GM21367 (cell line): ENCODE measurements at regions not wholly inside any gene's neighbourhood (a gene's known extent, or its start where the extent isn't known, plus 50 kb on each side); places are given as distances from the start of the nearest gene placed in this dataset.

Source experiments
- ATAC-seq: cut with Tn5 transposase; IDR thresholded peaks from one replicate; pipeline ENCODE4 v1.9.1; 2021; ENCODE audit not compliant: unreplicated experiment

GRCh38 chr12:103093499-103094106, 136.1 kb downstream of the ASCL1 start:
- no peak for ATAC-seq

- ATAC-seq: no peak
These were observed 140.0 kb downstream of the ASCL1 start for GRCh38 chr12:103097496-103097895.

DNA sequence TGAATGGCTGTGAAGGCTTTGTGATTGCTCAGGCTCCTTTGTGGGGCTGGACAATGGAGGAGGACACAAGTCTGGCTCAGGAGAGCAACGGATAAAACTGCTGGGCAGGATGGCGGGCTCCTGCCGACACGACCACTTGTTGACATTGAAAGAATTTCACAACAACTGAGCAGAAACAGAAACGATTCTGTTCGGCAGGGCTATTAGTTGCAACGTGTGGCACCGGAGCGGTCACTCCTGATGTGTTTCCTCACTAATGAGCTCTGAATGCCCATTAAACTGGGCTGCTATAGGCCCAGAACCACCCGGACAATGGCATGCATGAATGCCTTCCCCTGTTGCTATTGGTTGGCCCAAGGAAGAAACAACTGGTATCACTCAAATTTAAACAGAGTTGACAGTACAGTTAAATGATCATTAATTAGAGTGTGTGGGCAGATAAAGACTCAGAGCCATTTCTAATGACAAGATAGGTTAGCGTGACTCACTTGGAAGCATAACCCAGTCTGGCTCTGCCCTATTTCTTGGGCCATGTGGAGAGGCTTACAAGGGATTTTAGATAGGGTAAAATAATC, 142.9 kb downstream of the ASCL1 start:
- ATAC-seq: no peak

GRCh38 chr12:103102225-103102744, 144.8 kb downstream of the ASCL1 start:
- ATAC-seq: peak; percentile 79

- ATAC-seq: peak; percentile 52
These were observed 148.6 kb downstream of the ASCL1 start for GRCh38 chr12:103105971-103106597.

DNA sequence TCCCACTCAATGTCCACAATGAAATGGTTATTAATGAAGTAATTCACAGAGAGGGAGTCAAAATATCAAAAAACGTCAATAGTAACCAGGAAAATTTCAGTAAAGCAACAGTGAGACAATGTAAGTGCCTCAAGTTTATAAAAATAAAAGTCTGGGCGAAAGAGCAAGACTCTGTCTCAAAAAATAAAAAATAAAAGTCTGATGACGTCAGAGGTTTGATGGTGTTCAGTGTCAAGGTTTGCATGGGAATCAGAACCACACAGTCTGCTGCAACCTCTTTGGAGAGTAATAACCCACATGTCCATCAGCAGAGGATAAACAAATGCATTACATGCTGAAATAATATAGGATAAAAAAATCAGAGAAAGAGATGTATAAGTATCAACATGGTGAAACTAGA, 152.4 kb downstream of the ASCL1 start:
- ATAC-seq: no peak

DNA sequence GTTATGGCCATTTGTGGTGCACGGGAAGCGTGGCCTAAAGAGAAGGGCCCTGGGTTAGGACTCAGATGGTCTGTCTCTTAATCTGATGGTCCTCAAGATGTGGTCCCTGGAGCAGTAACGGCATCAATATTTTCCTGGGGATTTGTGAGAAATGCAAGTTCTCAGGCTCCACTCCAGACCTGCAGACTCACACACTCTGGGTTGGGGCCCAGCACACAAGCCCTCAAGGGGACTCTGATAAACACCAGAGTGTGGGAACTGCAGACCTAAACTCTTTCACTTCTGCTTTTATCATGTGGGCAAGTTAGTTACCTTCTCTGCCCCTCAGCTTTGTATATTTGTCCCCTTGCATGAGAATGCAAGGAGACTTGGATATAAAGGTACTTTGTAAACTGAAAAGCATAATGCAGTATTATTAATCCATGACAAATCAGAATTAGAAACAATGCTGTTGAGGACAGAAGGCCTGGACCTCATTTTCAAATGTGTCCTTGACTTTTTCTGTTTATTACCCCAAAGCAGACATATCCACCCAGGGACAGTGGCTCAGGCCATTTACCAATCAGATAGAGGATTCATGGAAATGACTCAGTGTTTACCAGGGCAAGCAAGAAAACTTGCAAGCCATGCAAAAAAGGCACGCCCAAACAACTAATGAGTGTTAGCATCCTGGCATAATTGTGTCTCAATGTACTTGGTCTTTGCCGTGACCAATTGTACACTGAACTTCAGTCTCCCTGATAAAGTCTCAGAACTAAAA, 157.0 kb downstream of the ASCL1 start:
- peak; percentile 96 for ATAC-seq

DNA sequence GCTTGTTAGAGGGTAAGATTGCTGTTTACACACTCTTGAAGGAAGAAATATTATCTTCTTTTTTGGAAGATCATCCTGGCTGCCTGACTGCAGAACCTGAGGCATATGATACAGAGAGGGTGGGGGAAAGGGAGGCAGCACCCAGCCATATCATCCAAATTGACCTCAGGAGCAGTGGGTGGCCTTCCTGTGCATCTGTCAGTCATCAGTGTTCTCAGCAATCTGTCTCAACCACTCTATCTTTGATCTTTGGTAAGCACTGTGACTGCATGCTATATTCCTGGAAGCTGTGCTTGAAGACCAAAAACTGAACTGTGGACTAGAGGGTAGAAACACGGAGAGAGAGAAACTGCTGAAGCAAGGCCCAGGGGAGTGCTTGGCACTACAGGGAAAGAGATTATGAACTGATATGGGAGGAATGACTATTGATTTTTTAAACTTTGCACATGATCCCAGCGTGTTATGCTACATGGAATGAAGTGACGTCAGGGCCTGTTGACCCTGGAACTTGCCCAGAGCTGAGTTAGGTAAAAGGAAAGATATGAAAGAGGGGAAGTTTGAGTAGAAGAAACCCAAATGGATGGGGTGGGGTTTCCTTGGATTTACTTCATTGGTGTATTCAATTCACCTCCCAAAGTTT, 171.5 kb downstream of the ASCL1 start:
- no peak for ATAC-seq

DNA sequence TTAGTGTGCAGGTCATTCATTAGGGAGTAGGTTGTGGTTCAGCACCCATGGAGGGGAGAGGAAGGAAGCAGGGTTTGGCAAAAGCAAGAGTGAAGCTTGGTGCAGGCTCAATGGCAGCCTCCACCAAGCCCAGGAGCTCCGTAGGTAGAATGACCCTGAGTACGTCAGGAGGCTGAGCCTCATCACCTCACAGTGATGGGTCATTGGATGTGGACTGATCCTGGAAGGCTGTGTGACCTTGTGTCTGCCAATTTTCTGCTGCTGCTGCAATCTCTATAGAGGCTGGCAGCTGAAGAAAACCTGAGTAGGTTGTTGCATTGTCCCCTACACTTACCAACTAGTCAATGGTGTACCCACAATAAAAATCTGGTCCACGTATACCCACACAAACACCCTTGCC, 173.1 kb downstream of the ASCL1 start:
- ATAC-seq: no peak

DNA sequence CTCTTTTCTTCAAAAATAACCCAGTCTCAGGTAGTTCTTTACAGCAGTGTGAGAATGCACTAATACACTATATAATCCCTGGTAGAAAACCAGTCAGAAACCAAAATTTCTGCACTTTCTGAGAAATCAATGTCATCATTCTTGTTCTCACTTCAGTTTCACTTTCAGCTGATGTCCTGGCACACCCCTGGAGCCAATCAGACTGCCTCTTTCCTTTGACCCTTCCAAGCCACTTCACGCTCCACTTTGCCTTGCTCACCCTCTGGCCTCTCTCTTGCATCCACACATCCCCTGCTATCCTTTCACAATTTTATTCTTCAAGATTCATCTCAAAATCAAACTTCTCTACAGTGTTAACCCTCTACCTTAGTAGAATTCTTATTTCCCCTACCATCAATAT, 181.1 kb downstream of the ASCL1 start:
- no peak for ATAC-seq

- ATAC-seq: no peak
These were observed 182.4 kb downstream of the ASCL1 start for GRCh38 chr12:103139876-103140275.

DNA sequence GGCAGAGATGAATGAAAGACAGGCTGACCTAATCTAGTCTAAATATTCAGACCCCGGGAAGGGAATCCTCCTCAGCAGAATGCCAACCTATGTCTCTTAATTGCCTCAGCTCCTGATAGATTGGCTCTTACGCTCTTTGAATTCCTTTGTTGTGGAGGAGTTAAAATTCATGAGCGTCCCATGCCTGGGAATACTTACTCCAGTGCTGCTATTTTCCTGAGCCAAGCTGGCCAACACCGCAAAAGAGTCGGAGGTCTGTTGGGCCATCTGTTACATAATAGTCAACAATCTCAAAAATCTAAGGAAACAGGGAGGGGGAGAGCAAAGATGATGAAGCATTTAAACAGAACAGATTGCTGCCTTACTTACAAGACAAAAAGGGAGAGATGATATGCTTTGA, 182.8 kb downstream of the ASCL1 start:
- no peak for ATAC-seq

GRCh38 chr12:103144278-103144677, 186.8 kb downstream of the ASCL1 start:
- no peak for ATAC-seq

DNA sequence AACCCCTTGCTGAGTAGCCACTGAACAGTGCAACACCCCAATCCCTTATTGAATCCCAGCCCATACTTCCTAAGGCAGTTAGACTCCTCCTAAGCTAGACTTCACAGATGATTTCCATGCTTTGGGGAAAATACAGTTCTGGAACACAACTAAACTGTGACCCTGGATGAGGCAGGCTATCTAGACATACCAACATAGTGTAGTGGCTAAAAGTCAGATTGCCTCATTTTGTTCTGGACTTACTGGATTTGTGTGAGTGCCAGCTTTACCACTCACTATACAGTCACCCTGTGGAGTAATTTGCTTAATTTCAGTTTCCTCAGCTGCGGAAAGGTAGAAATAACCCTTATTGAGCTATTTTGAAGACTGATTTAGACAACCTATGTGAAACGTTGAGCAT, 203.1 kb downstream of the ASCL1 start:
- no peak for ATAC-seq

DNA sequence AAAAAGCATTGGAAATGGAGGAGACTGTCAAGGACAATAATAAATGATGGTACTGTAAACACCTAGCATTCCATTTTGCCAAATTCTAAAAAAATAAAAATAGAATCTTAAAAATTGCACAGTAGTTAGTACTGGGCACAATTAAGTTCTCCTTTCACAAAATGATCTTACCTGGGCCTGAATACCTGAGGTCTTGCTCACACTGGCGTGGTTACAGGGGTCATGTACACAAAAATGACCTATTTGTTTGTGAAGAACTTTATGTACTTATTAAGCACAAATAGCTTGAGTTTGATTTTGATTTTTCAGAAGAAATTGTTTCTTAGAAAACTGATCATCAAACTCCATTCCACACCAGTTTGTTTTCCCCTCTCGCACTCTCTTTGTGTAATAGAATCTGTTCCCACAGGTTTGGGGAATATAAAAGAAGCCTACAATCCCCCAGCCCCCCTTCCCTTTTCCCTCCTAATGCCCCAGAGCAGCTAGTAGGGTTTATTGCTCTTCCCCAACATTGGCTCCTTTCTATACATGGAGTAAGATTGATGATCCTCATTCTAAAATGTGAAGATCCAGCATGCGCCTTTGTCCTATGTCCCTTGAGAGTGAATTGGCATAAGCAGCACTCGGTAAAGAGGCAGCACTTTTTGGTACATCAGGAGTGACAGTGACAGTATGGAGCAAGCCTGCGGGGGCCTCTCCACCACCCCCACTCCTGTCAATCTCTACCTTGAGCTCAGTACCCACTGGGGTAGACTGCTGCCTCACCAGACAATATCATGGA, 204.3 kb downstream of the ASCL1 start:
- no peak for ATAC-seq

DNA sequence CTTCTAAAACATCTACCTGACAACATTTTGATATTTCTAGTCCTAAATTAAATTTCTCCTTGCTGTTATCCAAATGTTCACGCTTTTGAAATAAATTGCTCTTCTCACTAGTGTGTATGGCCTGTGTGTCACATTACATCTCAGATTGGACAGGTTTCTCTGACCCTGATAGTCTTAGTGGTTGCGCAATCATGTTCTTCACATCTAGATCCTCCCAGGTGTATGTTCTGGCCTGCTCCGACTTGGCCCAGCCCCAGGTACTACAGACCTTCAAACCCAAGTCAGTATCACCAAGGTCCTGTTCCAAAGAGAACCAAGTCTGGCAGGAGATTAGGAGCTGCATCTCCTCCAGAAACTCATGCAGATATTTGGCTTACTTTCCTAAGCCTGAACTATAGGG, 209.5 kb downstream of the ASCL1 start:
- no peak for ATAC-seq

DNA sequence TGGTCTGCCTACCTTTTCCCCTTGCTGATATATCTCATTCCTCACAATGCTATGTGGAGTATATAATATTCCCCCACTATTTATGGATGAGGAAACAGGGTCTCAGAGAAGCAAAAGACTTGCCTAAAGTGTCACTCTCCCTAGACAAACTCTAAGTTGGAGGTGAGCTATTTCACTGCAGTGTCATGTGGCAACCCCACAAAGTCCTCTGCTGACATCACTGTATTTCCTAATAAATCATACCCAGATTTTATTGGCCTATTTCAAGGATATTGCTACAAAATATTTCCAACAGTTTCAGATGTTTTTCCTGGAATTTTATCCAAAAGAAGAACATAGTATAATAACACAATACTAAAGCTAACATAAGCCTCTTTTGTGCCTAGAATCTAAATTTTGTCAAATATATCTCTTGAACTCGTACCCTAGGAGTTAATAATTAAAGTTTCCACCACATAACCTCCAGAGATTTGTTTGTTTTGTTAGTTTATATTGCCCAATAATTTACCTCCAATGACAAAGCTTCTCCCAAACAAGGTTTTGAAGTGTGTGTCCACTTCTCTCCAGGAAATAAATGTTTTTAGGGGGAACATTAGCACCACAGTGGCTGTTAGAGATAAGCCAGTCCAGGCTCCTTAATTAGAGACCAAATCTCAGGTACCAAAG, 215.1 kb downstream of the ASCL1 start:
- ATAC-seq: no peak

DNA sequence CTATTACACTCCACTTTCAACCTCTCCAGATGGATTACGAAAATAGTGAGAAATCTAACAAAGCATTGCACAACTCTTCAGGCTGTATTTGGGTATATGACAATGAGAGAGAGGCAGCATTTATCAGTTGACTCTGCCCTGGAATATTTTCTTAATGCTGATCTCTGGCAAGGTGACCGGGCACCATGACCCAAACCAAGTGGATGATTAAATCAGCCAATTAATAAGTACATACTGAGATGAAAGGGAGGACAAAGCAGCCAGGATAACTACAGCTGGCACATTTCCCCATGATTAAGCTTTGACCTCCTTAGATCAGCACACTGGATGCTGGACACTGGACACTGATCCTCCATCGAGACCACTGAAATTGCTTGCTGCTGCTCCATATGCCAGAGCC, 218.2 kb downstream of the ASCL1 start:
- no peak for ATAC-seq

- ATAC-seq: no peak
These were observed 220.3 kb downstream of the ASCL1 start for GRCh38 chr12:103177639-103178255.
